Glutamatergic neuron (in vitro differentiated cells): ENCODE measurements at regions not wholly inside any gene's neighbourhood (a gene's known extent, or its start where the extent isn't known, plus 50 kb on each side); places are given as distances from the start of the nearest gene placed in this dataset.

Source experiments
- DNase-seq: peaks from one replicate; pipeline ENCODE4 v3.0.0; 2022
- H3K27ac Mint-ChIP-seq: one replicate; pipeline ENCODE4 v1.8.0; 2020; ENCODE audit warnings: mild to moderate bottlenecking, mixed read lengths, inconsistent platforms; ENCODE audit not compliant: unreplicated experiment
- H3K27me3 Mint-ChIP-seq: one replicate; pipeline ENCODE4 v1.8.0; 2020; ENCODE audit warnings: mild to moderate bottlenecking, moderate library complexity, mixed read lengths, inconsistent platforms; ENCODE audit not compliant: unreplicated experiment
- H3K36me3 Mint-ChIP-seq: one replicate; pipeline ENCODE4 v1.8.0; 2020; ENCODE audit warnings: mild to moderate bottlenecking, mixed read lengths, inconsistent platforms; ENCODE audit not compliant: unreplicated experiment
- H3K4me1 Mint-ChIP-seq: one replicate; pipeline ENCODE4 v1.8.0; 2020; ENCODE audit warnings: mild to moderate bottlenecking, low read depth, mixed read lengths, inconsistent platforms; ENCODE audit not compliant: unreplicated experiment
- H3K4me3 Mint-ChIP-seq: one replicate; pipeline ENCODE4 v1.8.0; 2020; ENCODE audit warnings: mild to moderate bottlenecking, mixed read lengths, inconsistent platforms; ENCODE audit not compliant: unreplicated experiment
- H3K9me3 Mint-ChIP-seq: one replicate; pipeline ENCODE4 v1.8.0; 2020; ENCODE audit warnings: mild to moderate bottlenecking, moderate library complexity, mixed read lengths, inconsistent platforms; ENCODE audit not compliant: unreplicated experiment
- CTCF ChIP-seq: fragments of 200-600 bp; sonication (generic); IDR thresholded peaks from one replicate; pipeline ENCODE4 v1.5.0; 2021; ENCODE audit not compliant: partially characterized antibody, unreplicated experiment

DNA sequence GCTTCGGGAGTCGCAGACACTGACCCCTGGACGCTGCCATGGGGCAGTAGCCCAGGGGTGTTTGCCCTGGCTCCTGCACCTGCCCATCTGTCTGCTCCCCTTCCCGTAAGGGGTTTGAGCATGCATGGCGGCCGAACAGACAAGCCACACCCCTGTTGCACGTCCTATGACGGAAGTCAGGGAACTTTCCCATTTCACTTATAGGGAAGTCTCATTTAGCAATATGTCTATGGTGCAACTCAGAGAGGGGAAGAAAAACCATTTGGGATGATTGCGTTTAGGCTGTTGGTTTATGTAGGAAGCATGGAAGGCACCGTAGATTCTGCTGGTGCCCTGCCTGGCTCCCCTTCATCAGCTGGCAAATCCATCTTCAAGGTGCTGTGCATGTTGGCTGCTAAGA is 112.5 kb downstream of the HAPSTR1 start:
- TF ChIP-seq CTCF = no peak
- no peak overlapping the region for H3K4me3 Mint-ChIP-seq
- H3K36me3 Mint-ChIP-seq = no peaks in the 10 kb centered on the region
- no peaks in the 10 kb centered on the region for H3K4me1 Mint-ChIP-seq
- H3K27me3 Mint-ChIP-seq = no peaks in the 10 kb centered on the region
- no peak for DNase-seq
- H3K9me3 Mint-ChIP-seq = peaks cover 3% of the 10 kb centered on the region
- no peak overlapping the region for H3K27ac Mint-ChIP-seq

- peaks cover 5% of the 10 kb centered on the region for H3K4me1 Mint-ChIP-seq
Measured at GRCh38 chr16:9205661-9206060, 114.2 kb downstream of the HAPSTR1 start.

DNA sequence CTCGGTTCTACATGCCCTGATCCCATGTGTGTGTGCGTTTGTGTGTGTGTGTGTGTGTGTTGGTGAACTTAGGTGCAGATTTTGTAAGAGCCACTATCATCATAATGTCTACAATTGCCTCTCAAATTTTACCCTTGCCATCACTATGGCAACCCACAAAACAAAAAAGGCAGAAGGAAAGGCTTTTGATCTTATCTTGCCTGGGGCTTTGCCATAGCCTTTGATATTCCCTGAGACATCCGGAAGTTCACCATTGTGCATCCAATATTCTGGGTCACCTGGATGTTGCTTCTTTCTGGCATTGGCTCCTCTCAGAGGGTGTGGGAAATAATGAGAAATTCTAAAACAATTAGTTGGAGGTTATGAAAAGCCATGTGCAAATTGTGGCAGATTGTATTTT is 114.7 kb downstream of the HAPSTR1 start:
- H3K9me3 Mint-ChIP-seq = peaks cover 2% of the 10 kb centered on the region
- DNase-seq = no peak
- H3K36me3 Mint-ChIP-seq = no peaks in the 10 kb centered on the region
- no peak for TF ChIP-seq CTCF
- no peak overlapping the region for H3K27ac Mint-ChIP-seq
- H3K4me1 Mint-ChIP-seq = peaks cover 10% of the 10 kb centered on the region
- no peak overlapping the region for H3K4me3 Mint-ChIP-seq
- H3K27me3 Mint-ChIP-seq = peaks cover under 1% of the 10 kb centered on the region

More at GRCh38 chr16:9205661-9206060, 114.2 kb downstream of the HAPSTR1 start:
- no peak for TF ChIP-seq CTCF
- Mint-ChIP-seq H3K27me3 (no peaks in the 10 kb centered on the region), H3K27ac (no peak overlapping the region), H3K36me3 (no peaks in the 10 kb centered on the region), H3K4me3 (no peak overlapping the region), H3K9me3 (peaks cover 2% of the 10 kb centered on the region)
- no peak for DNase-seq

DNA sequence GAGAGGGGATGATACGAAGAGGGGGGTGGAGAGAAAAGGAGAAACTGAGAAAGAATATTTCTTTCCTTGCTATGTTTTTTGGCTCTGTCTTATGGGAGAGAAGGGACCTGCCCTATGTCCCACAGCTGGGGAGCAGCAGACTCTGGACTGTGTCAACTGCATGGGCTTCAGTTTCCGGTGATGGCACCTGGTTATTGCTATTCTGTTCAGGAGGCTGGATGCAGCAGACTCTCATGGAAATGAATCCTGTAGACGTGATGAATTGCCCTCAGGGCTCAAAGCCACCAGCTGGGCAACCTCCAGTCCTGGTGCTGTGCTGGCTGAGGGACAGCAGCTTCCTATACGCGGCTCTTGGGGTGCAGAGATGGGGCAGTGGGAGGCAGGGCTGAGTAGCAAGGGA is 121.2 kb downstream of the HAPSTR1 start:
- TF ChIP-seq CTCF = no peak
- H3K4me1 Mint-ChIP-seq = peaks cover 15% of the 10 kb centered on the region
- H3K27ac Mint-ChIP-seq = no peak overlapping the region
- no peaks in the 10 kb centered on the region for H3K36me3 Mint-ChIP-seq
- no peak overlapping the region for H3K4me3 Mint-ChIP-seq
- peak; percentile 19 for DNase-seq
- peaks cover under 1% of the 10 kb centered on the region for H3K9me3 Mint-ChIP-seq
- H3K27me3 Mint-ChIP-seq = peaks cover 5% of the 10 kb centered on the region

DNA sequence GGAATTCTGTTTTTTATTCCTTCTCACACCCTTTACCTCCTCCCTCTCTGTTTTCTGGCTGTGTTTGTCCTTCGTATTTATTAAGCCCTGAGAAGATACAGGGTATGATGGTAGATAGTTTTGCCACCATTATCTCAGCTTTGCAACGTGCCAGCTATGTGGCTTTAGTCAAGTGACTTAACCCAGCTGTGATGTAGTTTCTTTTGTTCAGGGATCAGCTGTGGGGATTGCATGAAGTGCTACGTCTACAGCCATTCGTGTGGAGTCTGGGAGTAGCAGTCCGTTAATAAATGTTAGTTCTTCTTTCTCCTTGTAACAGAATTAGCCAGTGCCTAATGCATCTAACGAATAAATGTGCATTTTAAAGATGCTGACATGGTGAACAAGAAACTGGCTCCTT is 128.4 kb downstream of the HAPSTR1 start:
- DNase-seq = no peak
- Mint-ChIP-seq H3K27me3 (no peaks in the 10 kb centered on the region), H3K9me3 (no peaks in the 10 kb centered on the region), H3K4me1 (peaks cover 7% of the 10 kb centered on the region), H3K4me3 (no peak overlapping the region), H3K27ac (no peak overlapping the region), H3K36me3 (no peaks in the 10 kb centered on the region)
- no peak for TF ChIP-seq CTCF
